Left ventricle myocardium inferior (tissue), 1 donor: ENCODE measurements at regions not wholly inside any gene's neighbourhood (a gene's known extent, or its start where the extent isn't known, plus 50 kb on each side); places are given as distances from the start of the nearest gene placed in this dataset.

ENCODE experiments used
- DNase-seq: peaks from one replicate; pipeline ENCODE4 v3.0.0-alpha.2; 2020
- H3K27ac ChIP-seq: fragments of 200-600 bp; replicated peaks from 2 replicates; pipeline ENCODE4 v1.8.0; 2021
- H3K27me3 ChIP-seq: fragments of 200-600 bp; 2 replicates; pipeline ENCODE4 v1.8.0; 2021; ENCODE audit warnings: low read depth
- H3K36me3 ChIP-seq: fragments of 200-600 bp; 2 replicates; pipeline ENCODE4 v1.8.0; 2021
- H3K4me1 ChIP-seq: fragments of 200-600 bp; 2 replicates; pipeline ENCODE4 v1.8.0; 2021
- H3K4me3 ChIP-seq: fragments of 200-600 bp; 2 replicates; pipeline ENCODE4 v1.8.0; 2021; ENCODE audit warnings: mild to moderate bottlenecking, moderate library complexity
- H3K9me3 ChIP-seq: fragments of 200-600 bp; replicated peaks from 2 replicates; pipeline ENCODE4 v1.8.0; 2021
- CTCF ChIP-seq: fragments of 200-600 bp; IDR thresholded peaks from 2 replicates; pipeline ENCODE4 v1.8.0; 2021; ENCODE audit warnings: antibody characterized with exemption, mild to moderate bottlenecking, borderline replicate concordance
- intact Hi-C: fragments of 100-400 bp; cut with micrococcal nuclease; formaldehyde crosslinking; loops from one replicate; pipeline ENCODE4 v1.11.0; 2022
- donor health status: DM: no; HTN: yes; CAD: no; lungs with severe emphysema.

- Histone ChIP-seq H3K27ac (peak overlapping the region; percentile 47), H3K36me3 (no peaks in the 10 kb centered on the region), H3K4me1 (peaks cover 12% of the 10 kb centered on the region), H3K27me3 (no peaks in the 10 kb centered on the region), H3K4me3 (no peak overlapping the region), H3K9me3 (peaks cover 49% of the 10 kb centered on the region)
- no peak for DNase-seq
- intact Hi-C loops = no loop called here
- no peak for TF ChIP-seq CTCF
Observed at GRCh38 chr14:90472632-90473031, 75.8 kb downstream of the CALM1 start.
